HepG2 (cell line): ENCODE measurements at regions not wholly inside any gene's neighbourhood (a gene's known extent, or its start where the extent isn't known, plus 50 kb on each side); places are given as distances from the start of the nearest gene placed in this dataset.

Experiments
- ATAC-seq: fragments of 200-7000 bp; cut with Tn5 transposase; 3 replicates; pipeline ENCODE4 v1.9.1; 2020; ENCODE audit warnings: mild to moderate bottlenecking, moderate library complexity
- BruUV-seq: library from RNA; stranded (reverse); fragments of 400-500 nt; replicated peaks from 2 replicates; lab custom pipeline; 2021; lab: Mats Ljungman, UMichigan
- CTCF ChIA-PET: fragments of 300-600 bp; formaldehyde crosslinking; extraction: SDS; loops from one replicate; lab custom pipeline; 2021; ENCODE audit warnings: low total read pairs, inconsistent platforms, low intra/inter-chr PET ratio; lab: Yijun Ruan, JAX
- POLR2A ChIA-PET: fragments of 350-600 bp; sonication (Branson Sonifier 250); formaldehyde crosslinking; loops from one replicate; lab custom pipeline; 2020; ENCODE audit warnings: antibody characterized with exemption, inconsistent platforms; lab: Yijun Ruan, JAX
- DNase-seq: peaks from one replicate; pipeline ENCODE4 v3.0.0-alpha.2; 2015; ENCODE audit warnings: low spot score
- FAIRE-seq: peaks from 3 replicates; lab custom pipeline; 2011; peaks lifted over from hg19 to GRCh38; lab: Jason Lieb, UNC
- H2AFZ ChIP-seq: one replicate; pipeline ENCODE4 v1.6.1; 2011; ENCODE audit warnings: low read length, inconsistent platforms
- H3K27ac ChIP-seq: fragments of 300-600 bp; 3 replicates; pipeline ENCODE4 v1.8.0; 2011; ENCODE audit warnings: mixed run types, mild to moderate bottlenecking, mixed read lengths, low read length, inconsistent platforms; ENCODE audit not compliant: insufficient read depth; ENCODE audit errors: extremely low read length
- H3K27me3 ChIP-seq, 2 experiments: fragments of 200-600 bp in 1 of 2; 2 replicates in 1 of 2; 3 replicates in 1 of 2; pipeline versions ENCODE4 v1.6.0 to v1.8.0; 2011; ENCODE audit warnings: low read length in 2 of 2, mild to moderate bottlenecking in 2 of 2, moderate library complexity in 2 of 2, inconsistent platforms in 1 of 2; ENCODE audit not compliant: insufficient read depth in 2 of 2, control insufficient read depth in 1 of 2
- H3K36me3 ChIP-seq, 2 experiments: fragments of 200-600 bp in 1 of 2; replicated peaks in 1 of 2; 2 replicates in 1 of 2; 3 replicates in 1 of 2; pipeline versions ENCODE4 v1.5.1 to v1.8.0; 2011; ENCODE audit warnings: low read length in 2 of 2, inconsistent platforms in 1 of 2; ENCODE audit not compliant: insufficient read depth in 2 of 2, control insufficient read depth in 1 of 2
- H3K4me1 ChIP-seq: 2 replicates; pipeline ENCODE4 v1.5.1; 2012; ENCODE audit warnings: low read length, inconsistent platforms; ENCODE audit not compliant: insufficient read depth
- H3K4me2 ChIP-seq: 2 replicates; pipeline ENCODE4 v1.6.0; 2011; ENCODE audit warnings: low read depth, low read length, inconsistent platforms
- H3K4me3 ChIP-seq, 3 experiments: fragments of 200-600 bp in 1 of 3; sonication (generic), shearing (Covaris generic) in 1 of 3; replicated peaks in 1 of 3; 2 replicates each; pipeline ENCODE4 v1.5.1; 2011 to 2016; ENCODE audit warnings: low read length in 3 of 3, inconsistent platforms in 2 of 3, low read depth in 2 of 3, mild to moderate bottlenecking in 2 of 3, control low read depth in 1 of 3, mixed read lengths in 1 of 3; ENCODE audit not compliant: insufficient read depth in 1 of 3
- H3K79me2 ChIP-seq: one replicate; pipeline ENCODE4 v1.6.1; 2011; ENCODE audit warnings: low read length, inconsistent platforms; ENCODE audit not compliant: insufficient read depth
- H3K9ac ChIP-seq: 2 replicates; pipeline ENCODE4 v1.6.0; 2011; ENCODE audit warnings: mild to moderate bottlenecking, low read depth, low read length, inconsistent platforms; ENCODE audit not compliant: insufficient read depth
- H3K9me3 ChIP-seq: 2 replicates; pipeline ENCODE4 v1.5.1; 2012; ENCODE audit warnings: mild to moderate bottlenecking, low read length
- H4K20me1 ChIP-seq: 2 replicates; pipeline ENCODE4 v1.6.0; 2011; ENCODE audit warnings: inconsistent platforms, mild to moderate bottlenecking, low read length, moderate library complexity; ENCODE audit not compliant: insufficient read depth
- BCLAF1 ChIP-seq: fragments of 450-650 bp; IDR thresholded peaks from 2 replicates; pipeline ENCODE4 v1.6.1; 2017; ENCODE audit warnings: mild to moderate bottlenecking
- DPF2 ChIP-seq: sonication (generic); formaldehyde crosslinking; IDR thresholded peaks from 2 replicates; pipeline ENCODE4 v1.4.0; 2020; ENCODE audit warnings: mild to moderate bottlenecking, low read depth, missing genetic modification reagents, borderline replicate concordance
- ETV6 ChIP-seq: sonication (generic); formaldehyde crosslinking; conservative IDR thresholded peaks from 2 replicates; pipeline ENCODE4 v1.4.0; 2020; ENCODE audit warnings: missing genetic modification reagents
- FOXK1 ChIP-seq: sonication (generic); formaldehyde crosslinking; IDR thresholded peaks from 2 replicates; pipeline ENCODE4 v1.4.0; 2020; ENCODE audit warnings: low read depth, missing genetic modification reagents, borderline replicate concordance
- GFI1 ChIP-seq: sonication (generic); formaldehyde crosslinking; IDR thresholded peaks from 2 replicates; pipeline ENCODE4 v1.5.0; 2020; ENCODE audit warnings: missing genetic modification reagents, mild to moderate bottlenecking, borderline replicate concordance
- HMG20B ChIP-seq: conservative IDR thresholded peaks from 2 replicates; pipeline ENCODE4 v1.6.1; 2016; ENCODE audit warnings: missing genetic modification reagents, missing compliant biosample characterization
- HOXA7 ChIP-seq: sonication (generic); formaldehyde crosslinking; IDR thresholded peaks from 2 replicates; pipeline ENCODE4 v1.8.1; 2022; ENCODE audit warnings: mild to moderate bottlenecking, missing genetic modification reagents, moderate library complexity
- MNT ChIP-seq: fragments of 450-650 bp; IDR thresholded peaks from 2 replicates; pipeline ENCODE4 v1.6.1; 2016
- NR0B2 ChIP-seq: sonication (generic); formaldehyde crosslinking; IDR thresholded peaks from 2 replicates; pipeline ENCODE4 v1.4.0; 2020; ENCODE audit warnings: mild to moderate bottlenecking, missing genetic modification reagents
- RARA ChIP-seq: IDR thresholded peaks from 2 replicates; pipeline ENCODE4 v1.6.1; 2016; ENCODE audit warnings: missing genetic modification reagents, missing compliant biosample characterization
- RXRB ChIP-seq: IDR thresholded peaks from 2 replicates; pipeline ENCODE4 v1.6.1; 2016; ENCODE audit warnings: borderline replicate concordance, missing genetic modification reagents, missing compliant biosample characterization
- SMARCC2 ChIP-seq: fragments of 450-650 bp; IDR thresholded peaks from 2 replicates; pipeline ENCODE4 v1.6.1; 2017; ENCODE audit warnings: antibody characterized with exemption, mild to moderate bottlenecking
- ZBTB2 ChIP-seq: sonication (generic); formaldehyde crosslinking; IDR thresholded peaks from 2 replicates; pipeline ENCODE4 v1.8.0; 2022; ENCODE audit warnings: low read depth, missing genetic modification reagents
- ZMYM3 ChIP-seq: sonication (generic); formaldehyde crosslinking; IDR thresholded peaks from 2 replicates; pipeline ENCODE4 v1.5.1; 2020; ENCODE audit warnings: mild to moderate bottlenecking, missing genetic modification reagents
- ZNF12 ChIP-seq: sonication (generic); formaldehyde crosslinking; IDR thresholded peaks from 2 replicates; pipeline ENCODE4 v1.5.0; 2020; ENCODE audit warnings: missing genetic modification reagents
- ZNF180 ChIP-seq: sonication (generic); formaldehyde crosslinking; IDR thresholded peaks from 2 replicates; pipeline ENCODE4 v1.4.0; 2020; ENCODE audit warnings: low read depth, missing genetic modification reagents, borderline replicate concordance
- ZNF232 ChIP-seq: sonication (generic); formaldehyde crosslinking; IDR thresholded peaks from 2 replicates; pipeline ENCODE4 v1.4.0; 2020; ENCODE audit warnings: missing genetic modification reagents, borderline replicate concordance
- ZNF432 ChIP-seq: sonication (generic); formaldehyde crosslinking; IDR thresholded peaks from 2 replicates; pipeline ENCODE4 v1.5.0; 2020; ENCODE audit warnings: missing genetic modification reagents, mild to moderate bottlenecking, borderline replicate concordance
- ZSCAN9 ChIP-seq: IDR thresholded peaks from 2 replicates; pipeline ENCODE4 v1.6.1; 2016; ENCODE audit warnings: borderline replicate concordance
- WGBS: methylation state at CpG from one replicate; pipeline ENCODE4 v1.1.6; 2017; ENCODE audit warnings: low lambda C conversion rate; 5-methylcytosine and 5-hydroxymethylcytosine counted together
- in situ Hi-C: cut with HindIII; loops from 2 replicates; pipeline ENCODE4 v1.10.0; 2017; ENCODE audit warnings: low pct_unique_long_range_greater_than_20kb; ENCODE audit not compliant: extremely low pct_ligation_motif_present
- intact Hi-C: fragments of 100-400 bp; cut with micrococcal nuclease; formaldehyde crosslinking; loops from one replicate; pipeline ENCODE4 v1.10.0; 2022; ENCODE audit not compliant: unreplicated experiment

GRCh38 chr2:116094196-116094595 lies 1651.8 kb downstream of the DPP10 start (continued):
- TF ChIP-seq ZNF232 (CRISPR knock-in tag) (no peak), ZNF12 (CRISPR knock-in tag) (no peak)

GRCh38 chr2:116095636-116096035 lies 1653.2 kb downstream of the DPP10 start:
- ATAC-seq = no peak
- Histone ChIP-seq H3K27me3 (no peaks in the 10 kb centered on the region), H3K9me3 (peaks cover 99% of the 10 kb centered on the region), H4K20me1 (no peaks in the 10 kb centered on the region), H3K36me3 (no peaks in the 10 kb centered on the region), H3K9ac (no peak overlapping the region), H3K4me2 (no peak overlapping the region), H3K4me1 (no peaks in the 10 kb centered on the region), H3K79me2 (no peaks in the 10 kb centered on the region), H3K4me3 (no peak overlapping the region), H3K27ac (no peak overlapping the region), H2AFZ (no peak overlapping the region)
- POLR2A ChIA-PET = no interaction called here
- 9% methylated on average over 4 of the region's 4 CpGs for WGBS
- BruUV-seq = no TSS peak
- intact Hi-C loops (no loop called here), in situ Hi-C loops (no loop called here)
- no peak for DNase-seq
- no peak for FAIRE-seq
- CTCF ChIA-PET = no interaction called here
- no peak for TF ChIP-seq ZSCAN9
- no peak for TF ChIP-seq RXRB (CRISPR knock-in tag)
- TF ChIP-seq ZBTB2 (CRISPR knock-in tag) = no peak
- no peak for TF ChIP-seq GFI1 (CRISPR knock-in tag)
- no peak for TF ChIP-seq FOXK1
- no peak for TF ChIP-seq ZMYM3 (CRISPR knock-in tag)
- no peak for TF ChIP-seq DPF2
- no peak for TF ChIP-seq ETV6
- TF ChIP-seq HOXA7 = no peak
- TF ChIP-seq ZNF180 (CRISPR knock-in tag) = no peak
- no peak for TF ChIP-seq NR0B2
- TF ChIP-seq ZNF432 = no peak
- no peak for TF ChIP-seq RARA (CRISPR knock-in tag)
- no peak for TF ChIP-seq HMG20B
- TF ChIP-seq SMARCC2 = no peak
- no peak for TF ChIP-seq BCLAF1
- TF ChIP-seq MNT = no peak
